GM21528 (cell line): ENCODE measurements at regions not wholly inside any gene's neighbourhood (a gene's known extent, or its start where the extent isn't known, plus 50 kb on each side); places are given as distances from the start of the nearest gene placed in this dataset.
"Not testable (repeated sequence)": the region's sequence is repeated elsewhere in the genome, so short reads cannot be mapped to it uniquely, and the experiment has no call there.

Experiments used
- ATAC-seq: cut with Tn5 transposase; IDR thresholded peaks from one replicate; pipeline ENCODE4 v1.9.1; 2021; ENCODE audit warnings: mild to moderate bottlenecking, moderate library complexity; ENCODE audit not compliant: unreplicated experiment, low FRiP score

DNA sequence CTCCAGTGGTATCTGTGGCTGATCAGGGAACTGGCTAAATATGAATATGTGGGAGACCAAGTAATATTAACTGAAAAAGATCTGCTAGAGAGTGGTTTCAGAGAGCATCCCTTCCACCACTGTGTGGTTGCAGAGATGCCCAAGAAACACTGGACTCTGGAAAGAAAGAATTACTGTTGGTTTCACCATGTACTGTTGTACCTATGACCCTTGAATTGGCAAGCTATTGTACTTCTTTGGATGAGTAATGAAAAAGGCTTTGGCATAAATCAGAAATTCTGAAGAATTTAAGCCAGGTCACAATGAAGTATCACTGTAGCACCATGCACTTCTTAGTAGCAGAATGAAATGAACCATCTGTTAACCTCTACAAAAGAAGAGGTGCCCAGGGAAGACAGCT lies 134.4 kb upstream of the INTU start:
- no peak for ATAC-seq

- ATAC-seq = no peak
Measured at GRCh38 chr4:127500242-127500641, 132.5 kb upstream of the INTU start.

DNA sequence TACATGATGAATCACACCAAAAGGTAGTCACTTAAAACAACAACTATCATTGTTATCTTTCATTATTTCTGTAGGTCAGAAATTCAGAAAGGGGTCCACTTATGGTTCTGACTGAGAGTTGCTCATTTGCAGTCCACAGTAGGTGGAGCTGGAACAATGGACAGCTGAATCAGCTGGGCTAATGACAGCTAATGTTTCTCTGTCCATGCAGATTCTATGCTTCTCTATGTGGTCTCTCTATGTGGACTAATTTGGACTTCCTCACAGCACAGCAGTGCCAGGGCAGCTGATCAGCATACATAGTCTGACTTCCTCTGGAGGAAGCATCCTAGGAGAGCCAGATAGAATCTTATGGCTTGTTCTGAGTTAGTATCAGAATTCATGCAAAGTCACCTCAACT lies 131.7 kb upstream of the INTU start:
- ATAC-seq = no peak

DNA sequence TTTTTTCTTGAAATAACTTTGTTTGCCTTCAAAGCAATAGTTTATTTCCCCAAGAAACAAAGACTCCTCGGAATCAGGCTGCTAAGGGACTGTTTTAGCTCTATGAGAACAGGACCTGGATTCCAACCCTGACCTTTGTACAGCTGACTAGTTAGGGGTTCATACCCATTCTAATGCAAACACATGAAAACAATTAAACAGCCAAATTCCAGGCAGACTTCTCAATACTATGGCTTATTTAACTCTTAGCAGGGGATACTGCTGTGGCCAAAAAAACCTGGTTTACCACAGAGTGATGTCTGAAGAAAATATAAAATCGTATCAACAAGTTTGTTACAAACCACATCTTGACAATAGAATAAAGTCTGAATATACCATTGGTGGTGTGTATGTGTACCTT lies 129.6 kb upstream of the INTU start:
- ATAC-seq = no peak

GRCh38 chr4:127505203-127505602 lies 127.6 kb upstream of the INTU start:
- ATAC-seq = no peak

GRCh38 chr4:127506283-127506682 lies 126.5 kb upstream of the INTU start:
- ATAC-seq = no peak

- ATAC-seq = no peak
Measured at GRCh38 chr4:127509155-127509554, 123.6 kb upstream of the INTU start.

- not testable (repeated sequence) for ATAC-seq
Measured at GRCh38 chr4:127512672-127513071, 120.1 kb upstream of the INTU start.

DNA sequence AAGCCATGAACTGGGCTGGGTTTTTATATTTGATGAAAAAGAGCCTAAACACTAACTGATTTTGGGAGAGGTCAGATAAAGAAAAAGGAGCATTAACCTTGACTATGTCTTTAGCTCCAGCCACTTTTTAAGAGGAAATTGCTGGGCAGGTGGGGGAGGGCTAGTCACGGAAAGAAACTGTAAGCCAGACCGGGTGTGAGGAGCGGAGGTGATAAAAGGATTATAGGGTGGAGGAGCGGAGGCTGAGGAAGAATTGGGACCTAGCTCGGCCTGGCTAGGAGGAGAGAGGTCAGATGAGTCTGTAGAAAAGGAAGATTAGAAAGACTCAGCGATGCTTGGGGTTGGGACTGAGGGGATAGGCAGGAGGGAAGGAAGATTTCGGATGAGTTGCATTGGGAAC lies 117.5 kb upstream of the INTU start:
- not testable (repeated sequence) for ATAC-seq

DNA sequence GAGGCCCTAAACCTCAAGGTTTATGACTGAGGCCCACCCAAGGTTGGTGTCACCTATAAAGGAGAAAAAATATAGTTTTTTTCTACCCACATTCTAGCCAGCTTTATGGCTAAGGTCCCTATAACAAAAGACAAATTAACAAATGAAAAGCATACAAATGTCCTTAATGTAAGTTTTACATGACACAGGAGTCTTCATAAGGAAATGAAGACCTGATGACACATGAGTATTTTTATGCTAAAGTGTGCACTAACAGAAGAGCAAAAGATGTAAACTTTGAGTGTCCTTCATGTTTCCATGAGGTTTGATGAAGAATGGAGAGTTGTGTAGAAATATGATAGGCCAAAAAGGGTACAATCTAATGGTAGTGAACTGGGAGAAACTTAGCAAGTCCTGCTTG lies 114.7 kb upstream of the INTU start:
- ATAC-seq = no peak

DNA sequence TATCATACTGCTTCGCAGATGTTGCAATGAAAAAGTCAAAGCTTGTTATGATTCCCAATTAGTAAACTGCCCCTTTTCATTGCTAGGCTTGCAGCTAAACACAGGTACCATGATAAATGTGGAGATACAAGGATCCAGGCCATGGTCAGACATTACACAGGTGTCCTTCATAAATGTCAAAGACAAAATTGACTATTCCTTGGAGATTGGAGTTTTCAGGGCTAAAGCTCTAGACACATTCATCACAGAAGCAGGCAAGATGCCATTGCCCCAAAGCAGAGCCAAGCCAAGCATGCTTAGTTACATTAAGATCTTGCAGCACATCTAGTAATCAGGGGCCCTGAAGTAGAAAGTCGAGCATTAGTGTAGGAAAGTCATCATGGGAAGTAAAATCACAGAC lies 111.3 kb upstream of the INTU start:
- no peak for ATAC-seq

DNA sequence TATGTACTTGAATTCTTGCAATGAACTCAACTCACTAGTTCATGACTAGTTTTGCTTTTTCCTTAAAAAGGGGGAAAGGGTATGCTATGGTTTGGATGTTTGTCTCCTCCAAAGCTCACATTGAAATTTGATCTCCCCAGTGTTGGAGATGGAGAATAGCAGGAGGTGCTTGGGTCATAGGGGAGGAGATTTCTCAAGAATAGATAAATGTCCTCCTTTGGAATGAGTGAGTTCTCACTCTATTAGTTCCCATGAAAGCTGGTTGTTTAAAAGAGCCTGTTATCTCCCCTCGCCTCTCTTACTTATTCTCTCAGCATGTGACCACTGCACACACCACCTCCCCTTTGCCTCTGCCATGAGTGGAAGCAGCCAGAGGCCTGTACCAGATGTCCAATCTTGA lies 109.4 kb upstream of the INTU start:
- ATAC-seq = no peak

DNA sequence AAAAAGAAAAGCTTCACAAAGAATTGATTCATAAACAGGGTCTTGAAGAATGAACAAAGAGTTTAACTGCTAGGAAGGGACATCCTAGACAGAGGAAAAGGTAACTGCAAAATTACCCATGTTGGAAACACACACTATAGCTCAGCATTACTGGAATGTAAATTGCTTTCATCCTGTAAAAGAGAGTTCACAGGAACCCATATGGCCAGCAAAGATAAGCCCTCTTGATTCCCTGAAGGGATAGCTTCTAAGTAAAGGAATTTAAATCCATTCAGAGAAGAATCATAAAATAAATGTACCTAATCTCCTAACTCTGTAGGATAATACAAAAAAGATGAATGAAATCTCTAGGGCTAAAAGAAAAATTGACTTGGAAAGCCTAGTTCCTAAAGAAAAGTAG lies 107.1 kb upstream of the INTU start:
- ATAC-seq = no peak

DNA sequence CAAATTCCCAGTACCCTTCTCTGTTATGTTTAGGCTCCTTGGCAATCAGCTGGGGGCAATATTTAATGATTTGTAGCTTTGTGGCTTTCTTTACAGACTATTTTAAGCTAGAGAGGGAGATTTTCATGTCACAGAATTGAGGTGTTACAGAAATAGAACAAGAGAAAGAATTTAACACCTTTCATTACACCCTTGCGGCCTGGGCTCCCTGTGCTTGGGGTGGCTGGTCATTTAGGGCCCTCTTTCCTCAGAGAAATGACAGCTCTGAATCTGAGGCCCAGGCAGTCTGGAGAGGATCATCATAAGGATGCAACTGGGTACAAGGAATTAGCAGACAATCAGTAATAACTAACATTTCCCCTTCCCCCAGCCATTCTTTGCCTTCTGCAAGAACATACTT lies 104.5 kb upstream of the INTU start:
- no peak for ATAC-seq

DNA sequence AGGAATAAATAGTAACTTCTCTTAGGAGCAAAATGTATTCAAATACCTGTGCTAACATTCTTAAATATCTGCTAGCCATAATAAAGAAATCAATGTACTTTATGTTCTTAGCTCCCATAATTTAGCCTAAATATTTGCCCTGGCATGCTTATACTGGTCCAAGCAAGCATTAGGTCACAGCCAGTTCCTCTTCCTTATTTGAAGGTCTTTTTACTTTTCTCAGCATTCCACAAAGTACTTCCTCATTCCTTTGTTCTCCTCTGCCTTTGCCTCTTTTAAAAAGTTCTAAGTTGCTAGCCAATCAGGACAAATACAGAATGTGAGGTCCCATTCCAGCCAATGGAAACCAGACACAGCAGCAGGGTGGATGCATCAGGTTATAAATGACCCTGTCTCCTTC lies 102.9 kb upstream of the INTU start:
- not testable (repeated sequence) for ATAC-seq

DNA sequence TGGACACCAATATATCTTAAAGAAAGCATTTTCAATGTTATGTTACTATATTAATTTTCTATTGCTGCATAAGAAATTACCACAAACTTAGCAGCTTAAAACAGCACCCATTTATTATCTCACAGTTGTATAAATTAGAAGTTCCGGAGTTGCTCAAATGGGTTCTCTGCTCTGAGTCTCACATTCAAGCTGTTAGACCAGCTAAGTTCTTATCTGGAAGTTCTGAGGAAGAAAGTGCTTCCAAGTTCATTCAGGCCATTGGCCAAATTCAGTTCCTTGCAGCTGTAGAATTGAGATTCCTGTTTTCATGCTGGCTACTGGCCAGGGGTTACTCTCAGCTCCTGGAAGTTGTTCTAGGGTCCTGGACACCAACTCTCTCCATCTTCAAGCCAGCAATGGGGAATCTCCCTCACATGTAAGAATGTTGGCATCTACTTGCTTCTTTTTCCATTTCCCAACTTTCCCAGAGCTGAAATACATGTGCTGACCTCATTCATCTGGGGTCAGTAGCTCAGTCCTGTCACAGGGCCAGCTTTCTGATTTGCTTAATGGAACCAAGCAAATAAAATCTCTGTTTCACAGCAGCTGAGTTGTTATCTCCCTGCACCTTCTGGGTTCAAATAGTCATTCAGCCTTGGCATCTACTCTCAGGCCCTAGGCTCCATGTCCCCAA lies 99.6 kb upstream of the INTU start:
- ATAC-seq = no peak

DNA sequence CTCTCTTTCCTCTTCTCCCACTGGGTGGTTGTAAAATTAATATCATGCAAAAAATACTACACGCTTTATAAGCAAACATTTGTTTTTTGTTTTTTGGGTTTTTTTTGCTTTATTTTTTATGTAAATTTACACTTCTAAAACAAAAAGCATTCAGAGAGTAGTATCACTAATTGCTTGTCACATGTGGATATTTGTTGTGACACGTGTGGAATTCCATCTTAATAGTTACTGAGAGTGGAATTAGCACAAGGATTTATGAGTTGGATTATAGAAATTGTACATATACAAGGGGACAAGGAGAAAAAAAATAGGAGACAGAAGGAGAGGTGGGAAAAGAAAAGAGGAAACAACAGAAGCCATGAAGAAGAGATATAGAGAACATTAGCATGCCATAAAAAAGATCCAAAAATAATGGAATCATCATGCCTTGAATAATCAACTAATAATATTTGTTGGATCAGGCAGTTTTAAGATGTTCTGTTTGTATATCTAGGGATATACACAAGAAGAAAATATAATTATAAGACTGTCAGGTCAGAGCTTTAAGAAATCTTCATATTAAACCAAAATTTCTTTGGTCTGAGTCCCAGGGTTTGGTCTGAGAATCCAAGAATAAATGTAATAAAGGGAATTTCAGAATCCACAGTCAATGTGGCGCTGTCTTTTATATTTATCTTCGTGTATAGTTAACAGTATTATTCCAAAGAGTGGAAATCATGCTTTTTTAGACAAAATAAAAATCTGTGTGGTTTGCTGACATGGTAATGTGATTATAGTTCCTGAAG lies 98.5 kb upstream of the INTU start:
- ATAC-seq = no peak

- no peak for ATAC-seq
Measured at GRCh38 chr4:127538016-127538415, 94.7 kb upstream of the INTU start.

DNA sequence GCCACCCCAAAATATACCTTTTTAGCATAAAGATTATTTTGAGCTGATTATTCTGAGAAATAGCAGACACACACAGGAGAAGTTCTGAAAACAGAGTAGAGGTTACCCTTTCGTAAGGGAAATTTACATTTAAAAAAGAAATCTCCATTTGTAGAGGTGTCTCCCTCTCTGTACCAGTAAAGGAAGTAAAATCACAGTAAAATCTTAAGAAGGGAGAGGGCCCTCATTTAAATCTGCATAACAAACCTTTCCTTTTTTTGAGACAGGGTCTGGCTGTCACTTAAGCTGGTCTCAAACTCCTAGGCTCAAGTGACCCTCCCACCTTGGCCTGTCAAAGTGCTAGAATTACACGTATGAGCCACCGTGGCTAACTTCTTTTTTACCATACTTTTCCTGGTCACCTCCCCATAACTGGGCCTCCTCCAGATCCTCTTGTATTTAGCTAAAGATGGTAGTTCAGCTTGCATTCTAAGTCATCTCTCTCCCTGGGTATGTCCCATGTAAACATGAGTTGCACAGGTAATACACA lies 92.2 kb upstream of the INTU start:
- ATAC-seq = no peak

GRCh38 chr4:127545271-127545670 lies 87.5 kb upstream of the INTU start:
- ATAC-seq = no peak

DNA sequence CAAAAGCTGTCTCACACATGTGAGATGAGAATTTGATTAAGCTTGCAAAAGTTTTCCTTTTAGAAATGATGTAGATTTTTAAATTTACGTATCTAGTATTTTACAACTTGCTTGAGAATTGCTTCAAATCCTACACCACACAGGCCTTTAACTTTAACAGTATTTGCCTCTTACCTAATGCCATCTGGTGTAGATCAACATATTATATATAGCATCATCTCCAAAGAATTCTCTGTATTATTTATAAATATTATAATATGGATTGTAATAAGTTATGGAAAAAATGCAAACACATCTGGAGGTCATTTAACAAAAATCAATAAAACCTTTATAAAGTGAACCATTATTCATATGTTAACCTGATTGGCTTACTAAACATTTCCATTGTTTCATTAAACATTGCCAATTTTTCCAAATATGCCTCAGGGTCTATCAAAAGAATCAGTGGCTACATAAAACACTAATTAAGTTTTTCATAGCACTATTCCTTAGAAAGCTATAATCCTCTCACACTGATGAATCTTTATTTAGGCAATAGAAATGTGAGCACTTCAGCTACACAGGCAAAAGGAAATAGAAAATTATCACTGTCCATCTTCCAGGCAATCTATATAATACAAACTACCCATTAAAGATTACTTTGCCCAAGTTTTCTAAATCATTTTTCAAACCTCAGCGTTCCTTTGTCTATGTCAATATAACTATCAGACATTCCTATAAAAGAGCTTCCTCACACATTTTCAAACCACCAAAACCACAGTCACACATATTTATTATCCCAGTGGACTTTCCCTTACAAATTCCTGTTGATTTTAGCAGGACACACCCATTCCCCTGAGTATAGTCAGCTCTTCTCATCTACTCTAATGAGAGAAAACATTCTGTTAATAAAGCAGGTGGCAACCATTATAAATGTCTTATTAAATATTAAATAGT lies 83.5 kb upstream of the INTU start:
- ATAC-seq = no peak
